ENCODE measurements at regions not wholly inside any gene's neighbourhood (a gene's known extent, or its start where the extent isn't known, plus 50 kb on each side); places are given as distances from the start of the nearest gene placed in this dataset.

GRCh38 chr5:155471027-155471426, 457.5 kb downstream of the KIF4B start:
- TF ChIP-seq EZH2 (optimal IDR thresholded peaks at IDR 0.05; ENCODE audit: low read depth, low read length) (no peak), CTCF (IDR thresholded peaks at IDR 0.05; ENCODE audit: low read length) (no peak), EZH2phosphoT487 (IDR thresholded peaks at IDR 0.05; ENCODE audit: low read length) (no peak)

Data from MM.1S (cell line).